GM12865 (cell line): ENCODE measurements at regions not wholly inside any gene's neighbourhood (a gene's known extent, or its start where the extent isn't known, plus 50 kb on each side); places are given as distances from the start of the nearest gene placed in this dataset.

Experiments
- DNase-seq: peaks from one replicate; pipeline ENCODE4 v3.0.0; 2010; ENCODE audit warnings: low read depth
- H3K4me3 ChIP-seq: 2 replicates; pipeline ENCODE4 v1.5.1; 2011; ENCODE audit warnings: mild to moderate bottlenecking, low read depth, low read length, control low read depth
- CTCF ChIP-seq: IDR thresholded peaks from 2 replicates; pipeline ENCODE4 v1.5.1; 2011; ENCODE audit warnings: low read length, control low read depth, low read depth, inconsistent platforms; ENCODE audit not compliant: insufficient read depth; ENCODE audit errors: missing control alignments

GRCh38 chr16:74160759-74161158 is 135.9 kb upstream of the PSMD7 start:
- H3K4me3 ChIP-seq: no peak overlapping the region
- no peak for TF ChIP-seq CTCF
- DNase-seq: no peak

- no peak overlapping the region for H3K4me3 ChIP-seq
- no peak for DNase-seq
- TF ChIP-seq CTCF: no peak
Measured at GRCh38 chr16:74153773-74154172, 142.8 kb upstream of the PSMD7 start.

GRCh38 chr16:74146643-74147042 is 150.0 kb upstream of the PSMD7 start:
- DNase-seq: no peak
- TF ChIP-seq CTCF: no peak
- no peak overlapping the region for H3K4me3 ChIP-seq

- no peak for TF ChIP-seq CTCF
- no peak for DNase-seq
- no peak overlapping the region for H3K4me3 ChIP-seq
Measured at GRCh38 chr16:74143171-74143570, 153.4 kb upstream of the PSMD7 start.

- no peak for DNase-seq
- no peak for TF ChIP-seq CTCF
- H3K4me3 ChIP-seq: no peak overlapping the region
Measured at GRCh38 chr16:74141015-74141414, 155.6 kb upstream of the PSMD7 start.

GRCh38 chr16:74140557-74140956 is 156.1 kb upstream of the PSMD7 start:
- TF ChIP-seq CTCF: no peak
- DNase-seq: no peak
- no peak overlapping the region for H3K4me3 ChIP-seq

GRCh38 chr16:74123826-74124225 is 172.8 kb upstream of the PSMD7 start:
- H3K4me3 ChIP-seq: no peak overlapping the region
- TF ChIP-seq CTCF: no peak
- DNase-seq: no peak
